Mesodermal cell (in vitro differentiated cells): ENCODE measurements at regions not wholly inside any gene's neighbourhood (a gene's known extent, or its start where the extent isn't known, plus 50 kb on each side); places are given as distances from the start of the nearest gene placed in this dataset.
"Not testable (repeated sequence)": the region's sequence is repeated elsewhere in the genome, so short reads cannot be mapped to it uniquely, and the experiment has no call there.

Experiments
- H3K27ac ChIP-seq: 2 replicates; pipeline ENCODE4 v1.7.0; 2013; ENCODE audit warnings: mild to moderate bottlenecking, low read depth, low read length, moderate library complexity; ENCODE audit not compliant: severe bottlenecking
- H3K36me3 ChIP-seq: 2 replicates; pipeline ENCODE4 v1.7.1; 2013; ENCODE audit warnings: mild to moderate bottlenecking, low read length, moderate library complexity; ENCODE audit not compliant: control insufficient read depth, insufficient read depth
- H3K4me1 ChIP-seq: one replicate; pipeline ENCODE4 v1.7.1; 2013; ENCODE audit warnings: mild to moderate bottlenecking, low read length; ENCODE audit not compliant: insufficient read depth, control insufficient read depth, poor library complexity, severe bottlenecking
- H3K4me3 ChIP-seq: 2 replicates; pipeline ENCODE4 v1.7.0; 2013; ENCODE audit warnings: low read length, control low read depth, mild to moderate bottlenecking; ENCODE audit not compliant: insufficient read depth, poor library complexity, severe bottlenecking; ENCODE audit errors: extremely low read depth
- H3K9me3 ChIP-seq: 2 replicates; pipeline ENCODE4 v1.7.1; 2013; ENCODE audit warnings: mild to moderate bottlenecking, low read length, moderate library complexity; ENCODE audit not compliant: control insufficient read depth
- WGBS, 2 experiments: methylation state at CpG; one replicate each; pipeline ENCODE4 v1.1.5; 2013; ENCODE audit warnings: missing lambda C conversion rate in 2 of 2; ENCODE audit not compliant: insufficient coverage in 2 of 2; 5-methylcytosine and 5-hydroxymethylcytosine counted together

- H3K4me3 ChIP-seq, H3K36me3 ChIP-seq, H3K9me3 ChIP-seq, H3K4me1 ChIP-seq, H3K27ac ChIP-seq: not testable (repeated sequence)
- whole genome bisulfite sequencing, 2 experiments = 95 to 98% methylated on average over 17 to 19 of the region's 19 CpGs
These were observed 198.0 kb downstream of the MEIS1 start for GRCh38 chr2:66632882-66633281.

- Histone ChIP-seq H3K9me3 (no peaks in the 10 kb centered on the region), H3K36me3 (no peaks in the 10 kb centered on the region), H3K27ac (no peak overlapping the region), H3K4me3 (no peak overlapping the region), H3K4me1 (no peaks in the 10 kb centered on the region)
- WGBS, 2 experiments = 83 to 100% methylated on average over 2 of the region's 3 CpGs
These were observed 198.7 kb downstream of the MEIS1 start for GRCh38 chr2:66633631-66634030.

- H3K9me3 ChIP-seq = no peaks in the 10 kb centered on the region
- H3K4me3 ChIP-seq = no peak overlapping the region
- H3K36me3 ChIP-seq = no peaks in the 10 kb centered on the region
- no peak overlapping the region for H3K27ac ChIP-seq
- no peaks in the 10 kb centered on the region for H3K4me1 ChIP-seq
These were observed 199.9 kb downstream of the MEIS1 start for GRCh38 chr2:66634784-66635183.

GRCh38 chr2:66641685-66642084 lies 206.8 kb downstream of the MEIS1 start:
- Histone ChIP-seq H3K4me1 (no peaks in the 10 kb centered on the region), H3K27ac (no peak overlapping the region), H3K4me3 (no peak overlapping the region), H3K36me3 (no peaks in the 10 kb centered on the region), H3K9me3 (no peaks in the 10 kb centered on the region)
- 98 to 100% methylated on average over 4 to 5 of the region's 6 CpGs for WGBS, 2 experiments

- H3K4me1 ChIP-seq, H3K36me3 ChIP-seq, H3K4me3 ChIP-seq, H3K27ac ChIP-seq, H3K9me3 ChIP-seq: not testable (repeated sequence)
- WGBS, 2 experiments = 54 to 62% methylated on average over 3 to 12 of the region's 12 CpGs
These were observed 213.2 kb downstream of the MEIS1 start for GRCh38 chr2:66648081-66648480.

- WGBS, 2 experiments = 93 to 94% methylated on average over 2 to 4 of the region's 4 CpGs
- Histone ChIP-seq H3K4me1 (no peaks in the 10 kb centered on the region), H3K27ac (no peak overlapping the region), H3K36me3 (no peaks in the 10 kb centered on the region), H3K9me3 (no peaks in the 10 kb centered on the region), H3K4me3 (no peak overlapping the region)
These were observed 214.1 kb downstream of the MEIS1 start for GRCh38 chr2:66649006-66649405.

GRCh38 chr2:66651295-66651694 lies 216.4 kb downstream of the MEIS1 start:
- Histone ChIP-seq H3K4me1 (no peaks in the 10 kb centered on the region), H3K27ac (no peak overlapping the region), H3K36me3 (no peaks in the 10 kb centered on the region), H3K9me3 (no peaks in the 10 kb centered on the region), H3K4me3 (no peak overlapping the region)

- Histone ChIP-seq H3K4me1 (no peaks in the 10 kb centered on the region), H3K4me3 (no peak overlapping the region), H3K36me3 (no peaks in the 10 kb centered on the region), H3K9me3 (peaks cover 5% of the 10 kb centered on the region), H3K27ac (no peak overlapping the region)
These were observed 225.9 kb downstream of the MEIS1 start for GRCh38 chr2:66660804-66661203.

- Histone ChIP-seq H3K36me3 (no peaks in the 10 kb centered on the region), H3K27ac (no peak overlapping the region), H3K9me3 (peaks cover 5% of the 10 kb centered on the region), H3K4me3 (no peak overlapping the region), H3K4me1 (no peaks in the 10 kb centered on the region)
- WGBS, 2 experiments = 94 to 95% methylated on average over 6 to 7 of the region's 10 CpGs
These were observed 226.6 kb downstream of the MEIS1 start for GRCh38 chr2:66661253-66662173.

GRCh38 chr2:66665124-66665984 lies 230.4 kb downstream of the MEIS1 start:
- Histone ChIP-seq H3K9me3 (no peaks in the 10 kb centered on the region), H3K36me3 (no peaks in the 10 kb centered on the region), H3K27ac (no peak overlapping the region), H3K4me1 (no peaks in the 10 kb centered on the region), H3K4me3 (no peak overlapping the region)
- 89 to 91% methylated on average over 4 of the region's 5 CpGs for WGBS, 2 experiments

GRCh38 chr2:66667301-66667700 lies 232.4 kb downstream of the MEIS1 start:
- WGBS, 2 experiments = 58 to 88% methylated on average over 2 of the region's 4 CpGs

More at GRCh38 chr2:66667301-66667700, 232.4 kb downstream of the MEIS1 start:
- Histone ChIP-seq H3K4me1 (no peaks in the 10 kb centered on the region), H3K27ac (no peak overlapping the region), H3K9me3 (no peaks in the 10 kb centered on the region), H3K36me3 (no peaks in the 10 kb centered on the region), H3K4me3 (no peak overlapping the region)
